ENCODE measurements at regions not wholly inside any gene's neighbourhood (a gene's known extent, or its start where the extent isn't known, plus 50 kb on each side); places are given as distances from the start of the nearest gene placed in this dataset.

- in situ Hi-C loops (cut with HindIII; ENCODE audit: low pct_ligation_motif_present, low sequenced_read_pairs) = no loop called here
- Histone ChIP-seq H3K36me3 (replicated peaks) (no peaks in the 10 kb centered on the region), H3K27me3 (replicated peaks) (no peaks in the 10 kb centered on the region), H3K27ac (peak overlapping the region; percentile 9), H3K4me3 (ENCODE audit: low read depth, low read length) (no peak overlapping the region)
- no peak for DNase-seq
- TF ChIP-seq CTCF (IDR thresholded peaks at IDR 0.05; ENCODE audit: low read depth, low read length, missing control alignments) = no peak
Observed at GRCh38 chr16:85366031-85366763, 246.9 kb upstream of the GSE1 start.

DNA sequence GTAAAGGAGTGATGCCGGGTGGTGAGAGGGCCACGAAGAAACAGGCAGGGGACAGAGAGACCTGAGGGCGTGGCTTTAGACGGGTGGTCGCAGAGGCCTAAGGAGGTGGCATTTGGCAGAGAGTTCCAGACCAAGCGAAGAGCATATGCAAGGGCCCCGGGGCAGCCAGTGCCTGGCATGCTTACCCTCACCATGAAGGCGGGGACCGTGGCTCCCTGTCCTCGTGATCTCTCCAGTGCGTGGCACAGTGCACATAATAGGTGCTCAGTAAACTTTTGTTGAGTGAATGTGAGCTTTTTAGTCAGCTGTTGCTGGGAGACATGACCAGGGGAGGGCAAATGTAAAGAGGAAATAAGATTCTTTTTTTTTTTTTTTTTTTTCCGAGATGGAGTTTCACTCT lies 245.6 kb upstream of the GSE1 start:
- Histone ChIP-seq H3K4me3 (ENCODE audit: low read depth, low read length) (no peak overlapping the region), H3K27ac (no peak overlapping the region), H3K27me3 (replicated peaks) (no peaks in the 10 kb centered on the region), H3K36me3 (replicated peaks) (no peaks in the 10 kb centered on the region)
- no peak for DNase-seq
- TF ChIP-seq CTCF (IDR thresholded peaks at IDR 0.05; ENCODE audit: low read depth, low read length, missing control alignments) = no peak
- in situ Hi-C loops (cut with HindIII; ENCODE audit: low pct_ligation_motif_present, low sequenced_read_pairs) = no loop called here

DNA sequence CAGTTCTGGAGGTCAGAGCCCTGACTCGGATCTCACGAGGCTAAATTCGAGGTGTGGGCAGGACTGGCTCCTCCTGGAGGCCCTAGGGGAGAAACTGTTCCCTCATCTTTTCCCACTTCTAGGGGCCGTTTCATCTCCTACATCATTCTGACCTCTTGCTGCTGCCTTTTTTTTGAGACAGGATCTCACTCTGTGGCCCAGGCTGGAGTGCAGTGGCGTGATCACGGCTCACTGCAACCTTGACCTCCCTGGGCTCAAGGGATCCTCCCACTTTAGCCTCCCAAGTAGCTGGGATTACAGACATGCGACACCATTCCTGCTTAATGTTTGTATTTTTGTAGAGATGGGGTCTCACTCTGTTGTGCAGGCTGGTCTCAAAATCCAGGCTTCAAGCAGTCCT lies 244.1 kb upstream of the GSE1 start:
- in situ Hi-C loops (cut with HindIII; ENCODE audit: low pct_ligation_motif_present, low sequenced_read_pairs) = no loop called here
- no peak for DNase-seq

DNA sequence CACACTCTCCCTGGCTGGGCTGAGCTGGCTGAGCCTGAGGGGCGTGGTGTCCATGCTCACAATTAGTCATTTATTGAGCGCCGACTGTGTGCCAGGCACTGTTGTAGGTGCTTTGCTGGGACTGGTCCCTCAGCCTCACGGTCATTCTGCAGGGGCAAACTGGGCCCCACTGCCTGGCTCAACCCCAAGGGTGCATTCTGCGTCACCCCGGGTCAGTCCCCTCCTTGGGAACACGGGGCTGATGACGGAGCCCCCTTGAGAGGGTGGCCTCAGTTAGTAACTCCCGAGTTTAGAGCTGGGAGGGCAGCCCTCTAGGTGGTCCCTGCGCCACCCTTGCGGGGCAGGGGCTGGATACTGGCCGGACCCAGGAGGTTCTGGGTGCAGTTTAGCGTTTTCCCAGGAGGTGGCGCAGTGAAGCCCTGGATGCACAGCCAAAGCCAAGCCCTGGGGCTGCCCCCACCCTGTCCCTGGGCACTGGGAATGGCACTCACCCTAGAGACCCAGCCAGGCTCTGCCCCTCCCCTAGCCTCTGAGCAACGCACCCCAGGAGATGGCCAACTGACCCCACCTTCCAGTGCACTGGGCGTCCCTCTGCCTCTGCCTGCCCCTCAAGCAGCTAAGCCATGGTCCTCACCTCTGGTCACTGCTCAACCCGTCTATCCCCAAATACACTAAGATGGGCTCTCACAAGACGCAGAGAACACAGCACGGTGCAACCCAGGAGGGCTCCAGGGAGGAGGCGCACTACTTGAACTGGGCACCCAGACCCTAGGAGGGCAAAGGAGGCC lies 243.2 kb upstream of the GSE1 start:
- Histone ChIP-seq H3K36me3 (replicated peaks) (no peaks in the 10 kb centered on the region), H3K27me3 (replicated peaks) (no peaks in the 10 kb centered on the region), H3K4me3 (ENCODE audit: low read depth, low read length) (no peak overlapping the region), H3K27ac (no peak overlapping the region)
- DNase-seq = peak; percentile 47
- in situ Hi-C loops (cut with HindIII; ENCODE audit: low pct_ligation_motif_present, low sequenced_read_pairs) = no loop called here
- TF ChIP-seq CTCF (IDR thresholded peaks at IDR 0.05; ENCODE audit: low read depth, low read length, missing control alignments) = peak; percentile 92

More for the DNA sequence above, 244.1 kb upstream of the GSE1 start:
- Histone ChIP-seq H3K27ac (no peak overlapping the region), H3K27me3 (replicated peaks) (no peaks in the 10 kb centered on the region), H3K36me3 (replicated peaks) (no peaks in the 10 kb centered on the region), H3K4me3 (ENCODE audit: low read depth, low read length) (no peak overlapping the region)
- no peak for TF ChIP-seq CTCF (IDR thresholded peaks at IDR 0.05; ENCODE audit: low read depth, low read length, missing control alignments)

DNA sequence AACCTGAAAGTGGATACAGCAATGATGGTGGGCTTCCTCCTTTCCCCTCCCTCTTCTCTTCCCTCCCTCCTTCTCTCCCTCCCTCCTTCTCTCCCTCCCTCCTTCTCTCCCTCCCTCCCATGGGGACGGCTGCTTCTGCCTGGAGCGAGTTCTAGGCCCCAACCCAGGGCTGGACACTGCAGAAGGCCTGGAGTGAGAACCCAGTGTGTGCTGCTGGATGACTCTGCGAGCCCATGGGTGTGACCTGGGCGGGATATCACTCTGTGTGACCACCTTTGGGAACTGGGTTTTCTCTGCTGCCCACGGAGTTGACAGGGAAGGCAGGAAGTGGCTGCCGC lies 242.6 kb upstream of the GSE1 start:
- no peak overlapping the region for H3K4me3 ChIP-seq (ENCODE audit: low read depth, low read length)
- DNase-seq = no peak
- H3K36me3 ChIP-seq (replicated peaks) = no peaks in the 10 kb centered on the region
- peak overlapping the region; percentile 20 for H3K27ac ChIP-seq
- in situ Hi-C loops (cut with HindIII; ENCODE audit: low pct_ligation_motif_present, low sequenced_read_pairs) = no loop called here
- TF ChIP-seq CTCF (IDR thresholded peaks at IDR 0.05; ENCODE audit: low read depth, low read length, missing control alignments) = no peak
- H3K27me3 ChIP-seq (replicated peaks) = no peaks in the 10 kb centered on the region
